ENCODE measurements at regions not wholly inside any gene's neighbourhood (a gene's known extent, or its start where the extent isn't known, plus 50 kb on each side); places are given as distances from the start of the nearest gene placed in this dataset.

GRCh38 chr18:29547626-29548025, 1370.7 kb upstream of the CDH2 start:
- Histone ChIP-seq H4K8ac (ENCODE audit: extremely low read depth, insufficient read depth, low read length) (no peak overlapping the region), H2BK20ac (ENCODE audit: low read length) (no peak overlapping the region), H3K4me3 (ENCODE audit: extremely low read depth in 1 of 4, insufficient read depth in 2 of 4, low read depth in 3 of 4, low read length in 4 of 4) (no peak overlapping the region), H3K23ac (ENCODE audit: insufficient read length) (no peak overlapping the region), H3K36me3 (ENCODE audit: control insufficient read depth in 2 of 4, insufficient read depth in 4 of 4, low read length in 3 of 4) (no peaks in the 10 kb centered on the region), H4K20me1 (replicated peaks in 1 of 2; ENCODE audit: control insufficient read depth in 1 of 2, insufficient read depth in 2 of 2, low read length in 2 of 2) (no peaks in the 10 kb centered on the region), H3K27ac (ENCODE audit: low read depth, low read length) (no peak overlapping the region), H3K9me3 (ENCODE audit: insufficient read depth in 2 of 2, low read depth in 1 of 2, low read length in 1 of 2) (no peaks in the 10 kb centered on the region), H3K4ac (replicated peaks; ENCODE audit: insufficient read length, low read depth, low read length) (no peak overlapping the region), H3K56ac (replicated peaks; ENCODE audit: insufficient read length, low read depth, low read length) (no peak overlapping the region), H3K14ac (ENCODE audit: insufficient read length) (no peak overlapping the region), H2BK15ac (ENCODE audit: low read length) (no peak overlapping the region), H4K91ac (replicated peaks; ENCODE audit: insufficient read length, low read length) (no peak overlapping the region), H4K5ac (ENCODE audit: insufficient read length, low read depth, low read length) (no peak overlapping the region), H2BK120ac (replicated peaks; ENCODE audit: low read depth, low read length) (no peak overlapping the region), H2AFZ (ENCODE audit: low read length) (no peak overlapping the region), H2AK5ac (ENCODE audit: low read depth, low read length) (no peak overlapping the region), H3K79me2 (ENCODE audit: control insufficient read depth in 1 of 2, insufficient read depth in 2 of 2, low read length in 2 of 2) (no peaks in the 10 kb centered on the region), H3K4me1 (replicated peaks in 1 of 4; ENCODE audit: control insufficient read depth in 3 of 4, insufficient read depth in 4 of 4, low read length in 3 of 4) (no peaks in the 10 kb centered on the region), H2BK5ac (ENCODE audit: low read depth, low read length) (no peak overlapping the region), H3K23me2 (ENCODE audit: low read depth, low read length) (no peaks in the 10 kb centered on the region), H3K18ac (ENCODE audit: extremely low read depth, low read length) (no peak overlapping the region), H2BK12ac (ENCODE audit: low read depth, low read length) (no peak overlapping the region), H3K4me2 (ENCODE audit: insufficient read depth in 1 of 2, low read depth in 2 of 2, low read length in 2 of 2) (no peak overlapping the region), H3K9ac (replicated peaks in 1 of 4; ENCODE audit: extremely low read depth in 1 of 4, low read depth in 3 of 4, low read length in 3 of 4) (no peak overlapping the region), H3K79me1 (ENCODE audit: low read depth, low read length) (no peaks in the 10 kb centered on the region), H3K27me3 (replicated peaks in 1 of 4; ENCODE audit: control insufficient read depth in 3 of 4, extremely low read depth in 1 of 4, insufficient read depth in 3 of 4, low read length in 3 of 4) (no peaks in the 10 kb centered on the region)
- no peak for DNase-seq (ENCODE audit: low read depth in 1 of 2, low spot score in 2 of 2)
- POLR2A ChIA-PET (ENCODE audit: partially characterized antibody) = no interaction called here
- FAIRE-seq = no peak
- TF ChIP-seq TEAD4 (IDR thresholded peaks at IDR 0.05; ENCODE audit: low read depth, low read length) (no peak), KDM5A (IDR thresholded peaks at IDR 0.05; ENCODE audit: low read length) (no peak)
- CTCF ChIA-PET (ENCODE audit: partially characterized antibody) = no interaction called here
